ENCODE measurements at regions not wholly inside any gene's neighbourhood (a gene's known extent, or its start where the extent isn't known, plus 50 kb on each side); places are given as distances from the start of the nearest gene placed in this dataset.

DNA sequence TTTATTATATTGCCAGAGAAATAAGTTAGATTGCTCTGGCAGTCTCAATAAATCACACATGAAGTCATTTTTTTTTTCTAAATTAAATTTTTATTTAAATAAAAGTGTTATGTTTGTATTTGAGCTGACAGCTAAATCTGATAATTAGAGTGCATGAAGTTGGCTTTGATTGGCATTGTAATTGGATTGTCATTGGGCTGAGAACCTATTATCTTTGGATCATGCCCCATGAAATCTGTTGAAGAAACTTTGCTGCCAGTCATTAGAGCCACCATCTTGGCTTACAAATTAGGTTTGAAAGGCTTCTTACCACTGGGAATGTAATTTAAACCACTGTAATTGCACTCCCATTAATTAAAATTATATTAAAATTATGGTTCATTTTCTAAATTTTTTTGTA is 507.9 kb upstream of the FANCL start:
- TF ChIP-seq RCOR1 (IDR thresholded peaks at IDR 0.05; ENCODE audit: low read depth, low read length): no peak
- TF ChIP-seq SREBF2 (IDR thresholded peaks at IDR 0.05): no peak
- no peak for TF ChIP-seq HDAC2 (IDR thresholded peaks at IDR 0.05)
- TF ChIP-seq, protein P1, sequence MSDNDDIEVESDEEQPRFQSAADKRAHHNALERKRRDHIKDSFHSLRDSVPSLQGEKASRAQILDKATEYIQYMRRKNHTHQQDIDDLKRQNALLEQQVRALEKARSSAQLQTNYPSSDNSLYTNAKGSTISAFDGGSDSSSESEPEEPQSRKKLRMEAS (IDR thresholded peaks at IDR 0.05): no peak
- TF ChIP-seq, protein P2, sequence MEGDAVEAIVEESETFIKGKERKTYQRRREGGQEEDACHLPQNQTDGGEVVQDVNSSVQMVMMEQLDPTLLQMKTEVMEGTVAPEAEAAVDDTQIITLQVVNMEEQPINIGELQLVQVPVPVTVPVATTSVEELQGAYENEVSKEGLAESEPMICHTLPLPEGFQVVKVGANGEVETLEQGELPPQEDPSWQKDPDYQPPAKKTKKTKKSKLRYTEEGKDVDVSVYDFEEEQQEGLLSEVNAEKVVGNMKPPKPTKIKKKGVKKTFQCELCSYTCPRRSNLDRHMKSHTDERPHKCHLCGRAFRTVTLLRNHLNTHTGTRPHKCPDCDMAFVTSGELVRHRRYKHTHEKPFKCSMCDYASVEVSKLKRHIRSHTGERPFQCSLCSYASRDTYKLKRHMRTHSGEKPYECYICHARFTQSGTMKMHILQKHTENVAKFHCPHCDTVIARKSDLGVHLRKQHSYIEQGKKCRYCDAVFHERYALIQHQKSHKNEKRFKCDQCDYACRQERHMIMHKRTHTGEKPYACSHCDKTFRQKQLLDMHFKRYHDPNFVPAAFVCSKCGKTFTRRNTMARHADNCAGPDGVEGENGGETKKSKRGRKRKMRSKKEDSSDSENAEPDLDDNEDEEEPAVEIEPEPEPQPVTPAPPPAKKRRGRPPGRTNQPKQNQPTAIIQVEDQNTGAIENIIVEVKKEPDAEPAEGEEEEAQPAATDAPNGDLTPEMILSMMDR (IDR thresholded peaks at IDR 0.05): no peak
- no peak for TF ChIP-seq RFX5 (IDR thresholded peaks at IDR 0.05)

Measured in A549 (cell line).